GM13977 (cell line): ENCODE measurements at regions not wholly inside any gene's neighbourhood (a gene's known extent, or its start where the extent isn't known, plus 50 kb on each side); places are given as distances from the start of the nearest gene placed in this dataset.

ENCODE experiments used
- DNase-seq: peaks from one replicate; pipeline ENCODE4 v3.0.0; 2012; ENCODE audit warnings: low spot score
- CTCF ChIP-seq: IDR thresholded peaks from 2 replicates; pipeline ENCODE4 v1.5.1; 2012; ENCODE audit warnings: mild to moderate bottlenecking, control low read depth; ENCODE audit not compliant: insufficient read depth; ENCODE audit errors: extremely low read depth, missing control alignments
- in situ Hi-C: fragments of 300-500 bp; cut with MboI; formaldehyde crosslinking; loops from one replicate; pipeline ENCODE4 v1.12.0; 2022; ENCODE audit warnings: low sequenced_read_pairs, low pct_unique_long_range_greater_than_20kb, mixed read lengths, inconsistent platforms; ENCODE audit not compliant: unreplicated experiment

GRCh38 chrX:118167361-118167760 lies 50.8 kb upstream of the KLHL13 start:
- TF ChIP-seq CTCF, result no peak
- DNase-seq, result no peak
- in situ Hi-C loops, result no loop called here

GRCh38 chrX:118171356-118171755 lies 54.7 kb upstream of the KLHL13 start:
- TF ChIP-seq CTCF, result no peak
- in situ Hi-C loops, result no loop called here
- no peak for DNase-seq

GRCh38 chrX:118174516-118175098 lies 58.0 kb upstream of the KLHL13 start:
- TF ChIP-seq CTCF, result no peak
- in situ Hi-C loops, result no loop called here
- no peak for DNase-seq

DNA sequence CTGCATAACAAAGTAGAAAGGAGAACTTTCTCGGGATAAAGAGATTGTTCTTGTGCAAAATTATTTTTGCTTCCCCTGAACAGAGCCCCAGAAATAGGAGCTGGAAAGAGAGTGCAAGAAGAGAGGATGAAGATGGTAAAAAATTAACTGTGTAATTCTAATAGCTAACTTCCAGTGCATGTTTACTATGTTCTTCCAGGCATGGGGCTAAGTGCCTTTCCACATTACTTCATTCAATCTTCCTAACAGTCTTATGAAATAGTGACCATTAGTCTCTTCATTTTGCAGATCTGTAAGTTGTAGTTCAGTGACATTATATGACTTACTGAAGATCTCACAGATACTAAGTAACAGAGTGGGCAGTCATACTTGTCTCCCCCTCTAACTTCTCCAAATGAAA lies 61.1 kb upstream of the KLHL13 start:
- in situ Hi-C loops, result no loop called here
- TF ChIP-seq CTCF, result no peak
- DNase-seq, result no peak

- in situ Hi-C loops, result no loop called here
- no peak for DNase-seq
- no peak for TF ChIP-seq CTCF
These were observed 61.8 kb upstream of the KLHL13 start for GRCh38 chrX:118178450-118178849.

GRCh38 chrX:118179161-118179560 lies 62.6 kb upstream of the KLHL13 start:
- in situ Hi-C loops, result no loop called here

More at GRCh38 chrX:118179161-118179560, 62.6 kb upstream of the KLHL13 start:
- TF ChIP-seq CTCF, result no peak
- DNase-seq, result no peak
